Immature natural killer cell (primary cell): ENCODE measurements at regions not wholly inside any gene's neighbourhood (a gene's known extent, or its start where the extent isn't known, plus 50 kb on each side); places are given as distances from the start of the nearest gene placed in this dataset.
"Not testable (repeated sequence)": the region's sequence is repeated elsewhere in the genome, so short reads cannot be mapped to it uniquely, and the experiment has no call there.

Experiments
- DNase-seq, 3 donors: peaks; one replicate each; pipeline ENCODE4 v3.0.0; 2022; ENCODE audit warnings: mixed read lengths in 1 of 3
- H3K27ac Mint-ChIP-seq, 6 donors: one replicate each; pipeline ENCODE4 v1.8.0; 2020; ENCODE audit warnings: mixed read lengths in 6 of 6, mild to moderate bottlenecking in 5 of 6, inconsistent platforms in 4 of 6, moderate library complexity in 3 of 6
- H3K27me3 Mint-ChIP-seq, 3 donors: one replicate each; pipeline ENCODE4 v1.8.0; 2020 to 2021; ENCODE audit warnings: low read depth in 3 of 3, mild to moderate bottlenecking in 3 of 3, mixed read lengths in 3 of 3, moderate library complexity in 3 of 3, inconsistent platforms in 1 of 3
- H3K36me3 Mint-ChIP-seq, 3 donors: one replicate each; pipeline ENCODE4 v1.8.0; 2020; ENCODE audit warnings: mixed read lengths in 3 of 3, inconsistent platforms in 2 of 3, mild to moderate bottlenecking in 2 of 3
- H3K4me1 Mint-ChIP-seq, 2 donors: one replicate each; pipeline ENCODE4 v1.8.0; 2020; ENCODE audit warnings: inconsistent platforms in 2 of 2, mild to moderate bottlenecking in 2 of 2, mixed read lengths in 2 of 2, moderate library complexity in 1 of 2
- H3K4me3 Mint-ChIP-seq, 5 donors: one replicate each; pipeline ENCODE4 v1.8.0; 2020; ENCODE audit warnings: mild to moderate bottlenecking in 5 of 5, mixed read lengths in 5 of 5, inconsistent platforms in 3 of 5, moderate library complexity in 3 of 5
- H3K9me3 Mint-ChIP-seq, 6 donors: one replicate each; pipeline ENCODE4 v1.8.0; 2020; ENCODE audit warnings: mild to moderate bottlenecking in 6 of 6, mixed read lengths in 6 of 6, inconsistent platforms in 4 of 6, moderate library complexity in 3 of 6

DNA sequence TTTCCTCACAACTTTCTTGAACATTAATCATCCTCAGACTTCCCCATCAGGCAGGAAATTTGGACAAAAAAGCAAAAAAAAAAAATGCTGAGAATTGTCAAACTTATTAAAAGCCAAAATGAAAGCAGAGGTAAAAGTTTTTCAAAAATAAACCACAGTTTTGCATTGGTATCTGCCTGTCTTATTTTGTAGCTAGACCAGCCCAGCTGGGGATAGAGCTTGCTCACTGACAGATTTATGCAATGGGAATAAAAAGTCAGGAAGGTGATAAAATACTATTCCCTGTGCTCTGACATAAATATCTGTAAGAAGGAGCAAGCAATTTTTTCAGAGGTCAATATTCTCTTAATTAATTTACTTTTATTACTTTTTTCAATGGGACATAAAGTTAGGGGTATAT is 1006.7 kb upstream of the ALCAM start:
- H3K4me3 Mint-ChIP-seq: no peak overlapping the region
- H3K4me1 Mint-ChIP-seq: no peaks in the 10 kb centered on the region
- no peaks in the 10 kb centered on the region for H3K36me3 Mint-ChIP-seq
- no peak for DNase-seq
- H3K9me3 Mint-ChIP-seq: peaks cover 6 to 25% (median 12%) of the 10 kb centered on the region in 6 donors
- H3K27ac Mint-ChIP-seq: no peak overlapping the region
- peaks cover 0 to 2% (median 0%) of the 10 kb centered on the region in 3 donors for H3K27me3 Mint-ChIP-seq

DNA sequence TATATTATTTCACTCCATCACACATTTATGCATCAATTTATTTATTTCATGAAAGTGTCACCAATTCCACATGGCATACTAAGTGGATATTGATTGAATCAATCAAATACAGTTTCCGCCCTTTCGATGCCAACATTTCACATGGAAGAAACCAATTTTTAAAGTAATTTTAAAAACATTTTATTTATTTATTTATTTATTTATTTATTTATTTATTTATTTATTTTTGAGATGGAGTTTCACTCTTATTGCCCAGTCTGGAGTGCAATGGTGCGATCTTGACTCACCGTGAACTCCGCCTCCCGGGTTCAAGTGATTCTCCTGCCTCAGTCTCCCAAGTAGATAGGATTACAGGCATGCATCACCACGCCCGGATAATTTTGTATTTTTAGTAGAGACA is 1005.0 kb upstream of the ALCAM start:
- H3K27me3 Mint-ChIP-seq, H3K4me1 Mint-ChIP-seq: not testable (repeated sequence)

DNA sequence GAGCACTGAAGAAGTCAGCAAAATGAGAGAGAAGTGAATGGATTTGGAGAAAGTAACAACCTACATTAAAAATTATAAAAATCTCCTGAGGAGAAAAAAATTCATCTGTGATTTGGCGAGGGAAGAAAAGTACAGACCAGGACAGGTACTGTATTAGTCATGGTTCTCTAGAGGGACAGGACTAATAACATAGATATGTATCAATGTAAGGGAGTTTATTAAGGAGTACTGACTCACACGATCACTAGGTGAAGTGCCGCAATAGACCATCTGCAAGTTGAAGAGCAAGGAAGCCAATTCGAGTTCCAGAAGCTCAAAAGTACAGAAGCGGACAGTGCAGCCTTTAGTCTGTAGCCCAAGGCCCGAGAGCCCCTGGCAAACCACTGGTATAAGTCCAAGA is 1004.4 kb upstream of the ALCAM start:
- Mint-ChIP-seq H3K36me3 (no peaks in the 10 kb centered on the region), H3K27me3 (peaks cover 0 to 2% (median 2%) of the 10 kb centered on the region in 3 donors), H3K27ac (no peak overlapping the region), H3K4me1 (no peaks in the 10 kb centered on the region), H3K4me3 (no peak overlapping the region), H3K9me3 (peaks cover 6 to 25% (median 14%) of the 10 kb centered on the region in 6 donors)
- DNase-seq: no peak

More for the DNA sequence above, 1005.0 kb upstream of the ALCAM start:
- DNase-seq, H3K4me3 Mint-ChIP-seq, H3K27ac Mint-ChIP-seq, H3K36me3 Mint-ChIP-seq: not testable (repeated sequence)
- H3K9me3 Mint-ChIP-seq: peaks cover 6 to 25% (median 12%) of the 10 kb centered on the region in 6 donors

- no peaks in the 10 kb centered on the region for H3K36me3 Mint-ChIP-seq
- DNase-seq: no peak
- peaks cover 2 to 22% (median 12%) of the 10 kb centered on the region in 6 donors for H3K9me3 Mint-ChIP-seq
- H3K27ac Mint-ChIP-seq: no peak overlapping the region
- peaks cover 0 to 2% (median 2%) of the 10 kb centered on the region in 3 donors for H3K27me3 Mint-ChIP-seq
- H3K4me3 Mint-ChIP-seq: no peak overlapping the region
- H3K4me1 Mint-ChIP-seq: no peaks in the 10 kb centered on the region
Observed at GRCh38 chr3:104367000-104367399, 999.7 kb upstream of the ALCAM start.

GRCh38 chr3:104368760-104369159 is 997.9 kb upstream of the ALCAM start:
- Mint-ChIP-seq H3K36me3 (no peaks in the 10 kb centered on the region), H3K27ac (no peak overlapping the region), H3K9me3 (peaks cover 3 to 20% (median 8%) of the 10 kb centered on the region in 6 donors), H3K4me3 (no peak overlapping the region), H3K27me3 (peaks cover 0 to 2% (median 0%) of the 10 kb centered on the region in 3 donors), H3K4me1 (no peaks in the 10 kb centered on the region)
- DNase-seq: no peak

DNA sequence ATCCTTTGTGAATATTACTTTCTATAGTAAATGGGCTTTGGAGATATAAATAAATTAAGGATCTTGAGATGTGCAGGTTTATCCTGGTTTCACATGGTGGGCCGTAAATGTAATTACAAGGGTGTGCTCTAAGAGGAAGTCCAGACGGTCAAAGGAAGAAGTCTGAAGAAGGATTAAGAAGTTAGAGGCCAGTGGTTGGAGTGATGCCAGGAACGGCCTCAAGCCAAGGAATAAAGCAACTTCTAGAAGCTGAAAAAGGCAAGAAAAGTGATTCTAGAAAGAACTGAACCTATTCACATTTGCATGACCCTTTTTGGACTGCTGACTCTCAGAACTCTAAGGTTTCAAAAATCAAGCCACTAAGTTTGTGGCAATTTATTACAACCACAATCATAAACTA is 981.3 kb upstream of the ALCAM start:
- no peak overlapping the region for H3K4me3 Mint-ChIP-seq

GRCh38 chr3:104388619-104389018 is 978.1 kb upstream of the ALCAM start:
- Mint-ChIP-seq H3K4me1 (no peaks in the 10 kb centered on the region), H3K4me3 (no peak overlapping the region), H3K27ac (no peak overlapping the region), H3K9me3 (peaks cover 5 to 43% (median 15%) of the 10 kb centered on the region in 6 donors), H3K27me3 (peaks cover 0 to 3% (median 2%) of the 10 kb centered on the region in 3 donors), H3K36me3 (no peaks in the 10 kb centered on the region)
- no peak for DNase-seq

More for the DNA sequence above, 981.3 kb upstream of the ALCAM start:
- Mint-ChIP-seq H3K4me1 (no peaks in the 10 kb centered on the region), H3K27ac (no peak overlapping the region), H3K36me3 (no peaks in the 10 kb centered on the region), H3K27me3 (peaks cover 0 to 3% (median 2%) of the 10 kb centered on the region in 3 donors), H3K9me3 (peaks cover 7 to 42% (median 14%) of the 10 kb centered on the region in 6 donors)
- no peak for DNase-seq

DNA sequence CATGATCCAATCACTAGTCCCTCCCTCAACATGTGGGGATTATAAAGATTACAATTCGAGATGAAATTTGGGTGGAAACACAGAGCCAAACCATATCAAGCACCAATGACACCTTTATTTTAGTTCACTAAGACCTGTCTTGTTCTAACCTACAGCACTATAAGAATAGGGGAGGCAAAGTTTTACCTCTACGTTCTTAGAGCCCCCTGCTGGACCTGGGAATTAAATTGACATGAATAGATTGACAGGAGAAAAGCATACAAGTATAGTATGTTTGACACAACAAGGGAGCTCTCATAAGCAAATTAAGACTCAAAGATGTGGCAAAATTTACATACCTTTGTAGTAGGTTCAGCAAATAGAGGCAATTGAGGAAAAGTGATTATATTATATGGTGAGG is 974.4 kb upstream of the ALCAM start:
- Mint-ChIP-seq H3K4me3 (no peak overlapping the region), H3K9me3 (peaks cover 4 to 45% (median 11%) of the 10 kb centered on the region in 6 donors), H3K36me3 (no peaks in the 10 kb centered on the region), H3K4me1 (no peaks in the 10 kb centered on the region), H3K27me3 (peaks cover 0 to 3% (median 2%) of the 10 kb centered on the region in 3 donors), H3K27ac (no peak overlapping the region)
- no peak for DNase-seq

GRCh38 chr3:104396974-104397669 is 969.6 kb upstream of the ALCAM start:
- no peaks in the 10 kb centered on the region for H3K4me1 Mint-ChIP-seq
- H3K9me3 Mint-ChIP-seq: peaks cover 11 to 37% (median 19%) of the 10 kb centered on the region in 6 donors
- peaks cover 0 to 2% (median 0%) of the 10 kb centered on the region in 3 donors for H3K27me3 Mint-ChIP-seq

DNA sequence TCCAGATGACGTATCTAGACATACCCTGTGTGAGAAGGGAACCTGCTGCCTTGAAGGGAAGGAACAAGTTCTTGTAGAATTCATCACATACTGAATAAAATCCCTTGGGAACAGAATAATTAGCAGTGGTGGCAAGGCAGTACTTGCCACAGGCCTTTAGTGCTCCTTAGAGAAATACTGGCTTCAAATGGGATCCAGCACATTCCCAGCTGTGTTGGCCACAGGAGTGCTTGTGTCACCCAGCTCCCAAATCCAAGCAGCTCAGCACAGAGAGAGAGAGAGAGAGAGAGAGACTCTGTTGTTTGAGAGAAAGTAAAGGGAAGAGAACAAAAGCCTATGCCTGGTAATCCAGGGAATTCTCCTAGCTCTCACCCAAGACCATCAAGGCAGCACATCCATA is 969.0 kb upstream of the ALCAM start:
- Mint-ChIP-seq H3K27ac (no peak overlapping the region), H3K4me3 (no peak overlapping the region), H3K36me3 (no peaks in the 10 kb centered on the region), H3K27me3 (peaks cover 0 to 2% (median 0%) of the 10 kb centered on the region in 3 donors), H3K9me3 (peaks cover 14 to 43% (median 20%) of the 10 kb centered on the region in 6 donors), H3K4me1 (no peaks in the 10 kb centered on the region)
- no peak for DNase-seq

More at GRCh38 chr3:104396974-104397669, 969.6 kb upstream of the ALCAM start:
- Mint-ChIP-seq H3K27ac (no peak overlapping the region), H3K36me3 (no peaks in the 10 kb centered on the region), H3K4me3 (no peak overlapping the region)
- DNase-seq: no peak

GRCh38 chr3:104402902-104403301 is 963.8 kb upstream of the ALCAM start:
- DNase-seq: no peak
- Mint-ChIP-seq H3K27ac (no peak overlapping the region), H3K4me1 (no peaks in the 10 kb centered on the region), H3K4me3 (no peak overlapping the region), H3K9me3 (peaks cover 15 to 43% (median 27%) of the 10 kb centered on the region in 6 donors), H3K36me3 (no peaks in the 10 kb centered on the region), H3K27me3 (peaks cover 0 to 2% (median 0%) of the 10 kb centered on the region in 3 donors)

GRCh38 chr3:104411757-104412156 is 955.0 kb upstream of the ALCAM start:
- H3K4me1 Mint-ChIP-seq: no peaks in the 10 kb centered on the region
- H3K9me3 Mint-ChIP-seq: peaks cover 3 to 27% (median 10%) of the 10 kb centered on the region in 6 donors
- H3K27ac Mint-ChIP-seq: no peak overlapping the region
- no peak overlapping the region for H3K4me3 Mint-ChIP-seq
- no peaks in the 10 kb centered on the region for H3K36me3 Mint-ChIP-seq
- no peak for DNase-seq
- peaks cover 0 to 4% (median 3%) of the 10 kb centered on the region in 3 donors for H3K27me3 Mint-ChIP-seq

GRCh38 chr3:104412608-104413580 is 953.8 kb upstream of the ALCAM start:
- H3K9me3 Mint-ChIP-seq: peaks cover 3 to 27% (median 10%) of the 10 kb centered on the region in 6 donors
- no peaks in the 10 kb centered on the region for H3K36me3 Mint-ChIP-seq
- no peak for DNase-seq
- H3K27me3 Mint-ChIP-seq: peaks cover 0 to 4% (median 3%) of the 10 kb centered on the region in 3 donors
- no peaks in the 10 kb centered on the region for H3K4me1 Mint-ChIP-seq
- H3K4me3 Mint-ChIP-seq: no peak overlapping the region
- H3K27ac Mint-ChIP-seq: no peak overlapping the region
